GM12878 (cell line): ENCODE measurements at regions not wholly inside any gene's neighbourhood (a gene's known extent, or its start where the extent isn't known, plus 50 kb on each side); places are given as distances from the start of the nearest gene placed in this dataset.

Experiments
- ATAC-seq: fragments of 200-7000 bp; cut with Tn5 transposase; 3 replicates; pipeline ENCODE4 v1.9.1; 2020; ENCODE audit warnings: mild to moderate bottlenecking, moderate library complexity
- BruUV-seq: library from RNA; stranded (reverse); fragments of 400-500 nt; replicated peaks from 2 replicates; lab custom pipeline; 2021; lab: Mats Ljungman, UMichigan
- CTCF ChIA-PET: fragments of 300-600 bp; sonication (Branson Sonifier 250); formaldehyde crosslinking; extraction: SDS; loops from one replicate; lab custom pipeline; 2021; ENCODE audit warnings: inconsistent platforms; lab: Yijun Ruan, JAX
- POLR2A ChIA-PET: fragments of 350-600 bp; formaldehyde crosslinking; extraction: SDS; loops from one replicate; lab custom pipeline; 2021; ENCODE audit warnings: inconsistent platforms; lab: Charles Lee
- RAD21 ChIA-PET: fragments of 300-600 bp; sonication (Branson Sonifier 250); formaldehyde crosslinking; loops from one replicate; lab custom pipeline; 2023; ENCODE audit warnings: antibody characterized with exemption; ENCODE audit not compliant: unreplicated experiment; lab: Charles Lee
- SMC1A ChIA-PET: fragments of 300-600 bp; sonication (Branson Sonifier 250); formaldehyde crosslinking; loops from one replicate; lab custom pipeline; 2023; ENCODE audit not compliant: unreplicated experiment, uncharacterized antibody; lab: Charles Lee
- DNase-seq: peaks from one replicate; pipeline ENCODE4 v3.0.0-alpha.2; 2011; ENCODE audit warnings: low read depth, low spot score
- FAIRE-seq: peaks from 3 replicates; lab custom pipeline; 2011; peaks lifted over from hg19 to GRCh38; lab: Jason Lieb, UNC
- H2AFZ ChIP-seq: 2 replicates; pipeline ENCODE4 v1.6.0; 2011; ENCODE audit warnings: low read depth, low read length, control low read depth; ENCODE audit not compliant: control insufficient read depth
- H3K27ac ChIP-seq: 2 replicates; pipeline ENCODE4 v1.5.1; 2011; ENCODE audit warnings: control low read depth; ENCODE audit not compliant: control insufficient read depth, insufficient read depth
- H3K27me3 ChIP-seq, 2 experiments: replicated peaks in 1 of 2; 2 replicates each; pipeline versions ENCODE4 v1.6.0 to v1.6.1; 2011; ENCODE audit warnings: low read length in 1 of 2; ENCODE audit not compliant: control insufficient read depth in 2 of 2, insufficient read depth in 2 of 2
- H3K36me3 ChIP-seq, 2 experiments: 2 replicates each; pipeline ENCODE4 v1.5.1; 2011; ENCODE audit warnings: low read length in 1 of 2; ENCODE audit not compliant: control insufficient read depth in 2 of 2, insufficient read depth in 2 of 2
- H3K4me1 ChIP-seq: 2 replicates; pipeline ENCODE4 v1.6.1; 2011; ENCODE audit warnings: mild to moderate bottlenecking, low read length, moderate library complexity, mixed read lengths; ENCODE audit not compliant: control insufficient read depth, insufficient read depth
- H3K4me2 ChIP-seq: 2 replicates; pipeline ENCODE4 v1.6.0; 2011; ENCODE audit warnings: control low read depth; ENCODE audit not compliant: control insufficient read depth, insufficient read depth
- H3K4me3 ChIP-seq: fragments of 200-600 bp; sonication (generic); 2 replicates; pipeline ENCODE4 v1.5.1; 2016
- H3K79me2 ChIP-seq: 2 replicates; pipeline ENCODE4 v1.6.0; 2011; ENCODE audit warnings: low read length; ENCODE audit not compliant: control insufficient read depth, insufficient read depth
- H3K9ac ChIP-seq: 2 replicates; pipeline ENCODE4 v1.8.0; 2011; ENCODE audit warnings: low read length, control low read depth, mixed read lengths; ENCODE audit not compliant: control insufficient read depth, insufficient read depth
- H3K9me3 ChIP-seq: replicated peaks from 3 replicates; pipeline ENCODE4 v1.5.1; 2011; ENCODE audit warnings: mild to moderate bottlenecking, low read length; ENCODE audit not compliant: control insufficient read depth, insufficient read depth
- H4K20me1 ChIP-seq: 2 replicates; pipeline ENCODE4 v1.6.0; 2011; ENCODE audit not compliant: control insufficient read depth, insufficient read depth
- BACH1 ChIP-seq: fragments of 450-650 bp; IDR thresholded peaks from 2 replicates; pipeline ENCODE4 v1.6.1; 2017; ENCODE audit warnings: mild to moderate bottlenecking, borderline replicate concordance
- CHD4 ChIP-seq: fragments of 200-600 bp; sonication (generic); IDR thresholded peaks from 2 replicates; pipeline ENCODE4 v1.6.1; 2016; ENCODE audit warnings: mild to moderate bottlenecking
- DPF2 ChIP-seq: fragments of 450-650 bp; IDR thresholded peaks from 2 replicates; pipeline ENCODE4 v1.6.1; 2017; ENCODE audit warnings: mild to moderate bottlenecking
- E4F1 ChIP-seq: fragments of 450-650 bp; IDR thresholded peaks from 2 replicates; pipeline ENCODE4 v1.6.1; 2018; ENCODE audit warnings: borderline replicate concordance, mild to moderate bottlenecking; ENCODE audit not compliant: partially characterized antibody
- ETV6 ChIP-seq, 2 experiments: fragments of 450-650 bp in 1 of 2; IDR thresholded peaks in 1 of 2; conservative IDR thresholded peaks in 1 of 2; 2 replicates each; pipeline ENCODE4 v1.6.1; 2014; ENCODE audit warnings: antibody characterized with exemption in 1 of 2, borderline replicate concordance in 1 of 2, low read depth in 1 of 2, mild to moderate bottlenecking in 1 of 2, moderate library complexity in 1 of 2
- IKZF1 ChIP-seq: fragments of 450-650 bp; conservative IDR thresholded peaks from 2 replicates; pipeline ENCODE4 v1.6.1; 2017; ENCODE audit warnings: antibody characterized with exemption, mild to moderate bottlenecking
- MTA3 ChIP-seq: IDR thresholded peaks from 2 replicates; pipeline ENCODE4 v1.6.1; 2012; ENCODE audit warnings: low read length, inconsistent platforms, borderline replicate concordance
- NBN ChIP-seq: fragments of 450-650 bp; IDR thresholded peaks from 2 replicates; pipeline ENCODE4 v1.6.1; 2016
- RCOR1 ChIP-seq: conservative IDR thresholded peaks from 2 replicates; pipeline ENCODE4 v1.6.1; 2012; ENCODE audit warnings: low read depth, low read length, improper control_type of control experiment
- SREBF1 ChIP-seq: IDR thresholded peaks from 2 replicates; pipeline ENCODE4 v1.6.1; 2012; ENCODE audit warnings: mild to moderate bottlenecking, low read length
- ZNF274 ChIP-seq: IDR thresholded peaks from one replicate; pipeline ENCODE4 v1.8.0; 2011; ENCODE audit not compliant: insufficient read length, insufficient read depth
- WGBS: methylation state at CpG from one replicate; pipeline ENCODE4 v1.1.6; 2016; ENCODE audit warnings: low lambda C conversion rate; ENCODE audit not compliant: insufficient replicate concordance, insufficient coverage; ENCODE audit errors: missing lambda C conversion rate; 5-methylcytosine and 5-hydroxymethylcytosine counted together
- in situ Hi-C: fragments of 300-500 bp; cut with MboI; formaldehyde crosslinking; loops from 9 replicates; pipeline ENCODE4 v1.14.3; 2018; ENCODE audit warnings: mixed read lengths
- intact Hi-C: fragments of 100-400 bp; cut with micrococcal nuclease; formaldehyde crosslinking; loops from one replicate; pipeline ENCODE4 v1.14.2; 2022; ENCODE audit not compliant: unreplicated experiment
- TF ChIP-seq, protein P1 (sequence below): fragments of 450-650 bp; IDR thresholded peaks from 2 replicates; pipeline ENCODE4 v1.6.1; 2017; ENCODE audit warnings: mild to moderate bottlenecking

DNA sequence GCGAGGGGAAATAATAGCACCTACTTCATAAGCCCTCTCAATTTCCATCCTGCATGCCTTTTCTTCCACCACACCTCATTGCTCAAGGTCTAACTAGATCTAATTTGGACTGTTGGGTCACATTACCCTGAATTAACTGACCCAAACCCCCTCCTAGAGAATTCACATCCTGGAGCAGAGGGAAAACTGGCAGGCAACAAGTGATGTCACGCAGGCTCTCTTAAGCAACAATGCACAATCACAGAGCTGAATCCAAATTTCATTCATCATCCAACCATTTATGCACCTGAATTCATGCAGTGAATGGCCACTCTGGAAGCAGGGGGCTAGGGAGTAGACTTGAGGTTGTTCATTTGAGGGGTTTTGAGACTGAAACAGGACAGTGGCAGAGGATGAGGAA lies 107.7 kb upstream of the HUWE1 start (continued):
- TF ChIP-seq, protein P1, sequence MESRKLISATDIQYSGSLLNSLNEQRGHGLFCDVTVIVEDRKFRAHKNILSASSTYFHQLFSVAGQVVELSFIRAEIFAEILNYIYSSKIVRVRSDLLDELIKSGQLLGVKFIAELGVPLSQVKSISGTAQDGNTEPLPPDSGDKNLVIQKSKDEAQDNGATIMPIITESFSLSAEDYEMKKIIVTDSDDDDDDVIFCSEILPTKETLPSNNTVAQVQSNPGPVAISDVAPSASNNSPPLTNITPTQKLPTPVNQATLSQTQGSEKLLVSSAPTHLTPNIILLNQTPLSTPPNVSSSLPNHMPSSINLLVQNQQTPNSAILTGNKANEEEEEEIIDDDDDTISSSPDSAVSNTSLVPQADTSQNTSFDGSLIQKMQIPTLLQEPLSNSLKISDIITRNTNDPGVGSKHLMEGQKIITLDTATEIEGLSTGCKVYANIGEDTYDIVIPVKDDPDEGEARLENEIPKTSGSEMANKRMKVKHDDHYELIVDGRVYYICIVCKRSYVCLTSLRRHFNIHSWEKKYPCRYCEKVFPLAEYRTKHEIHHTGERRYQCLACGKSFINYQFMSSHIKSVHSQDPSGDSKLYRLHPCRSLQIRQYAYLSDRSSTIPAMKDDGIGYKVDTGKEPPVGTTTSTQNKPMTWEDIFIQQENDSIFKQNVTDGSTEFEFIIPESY: no peak
- TF ChIP-seq E4F1: no peak
- TF ChIP-seq CHD4: no peak
- no peak for TF ChIP-seq NBN
- TF ChIP-seq SREBF1: no peak

GRCh38 chrX:53768865-53769264 lies 82.3 kb upstream of the HUWE1 start:
- ATAC-seq (no peak), DNase-seq (no peak), FAIRE-seq (no peak)
- no peaks in the 10 kb centered on the region for H3K4me1 ChIP-seq
- TF ChIP-seq RCOR1 (no peak), ZNF274 (no peak), IKZF1 (no peak), MTA3 (no peak), BACH1 (no peak), ETV6 (conservative IDR thresholded peaks at IDR 0.05 in 1 of 2, IDR thresholded peaks at IDR 0.05 in 1 of 2; ENCODE audit: borderline replicate concordance in 1 of 2, low read depth in 1 of 2) (no peak), DPF2 (no peak)
- ChIA-PET RAD21 (interaction anchor here (0.6 to 2.2 kb wide), 3 partner anchors 8 to 54 kb away, joined by 3 to 10 read pairs (median 4); no protein-coding TSS in a partner anchor), SMC1A (interaction anchor here (0.8 to 2.5 kb wide), 2 partner anchors 54 to 74 kb away, joined by 3 to 7 read pairs; no protein-coding TSS in a partner anchor), POLR2A (interaction anchor here (1.0 to 1.6 kb wide), 2 partner anchors 52 to 85 kb away, joined by 3 read pairs; no protein-coding TSS in a partner anchor), CTCF (no interaction called here)
- H3K27ac ChIP-seq: no peak overlapping the region
- no peak overlapping the region for H3K9ac ChIP-seq
- H3K9me3 ChIP-seq: no peaks in the 10 kb centered on the region
- H3K4me2 ChIP-seq: no peak overlapping the region
- BruUV-seq: no TSS peak
- H3K36me3 ChIP-seq: no peaks in the 10 kb centered on the region
- no peak overlapping the region for H2AFZ ChIP-seq
- in situ Hi-C loops (no loop called here), intact Hi-C loops (loop anchor here (5.0 kb wide), 1 partner anchor 52 kb away; no protein-coding TSS in a partner anchor)
- WGBS: 62% methylated on average over 7 of the region's 7 CpGs
- no peaks in the 10 kb centered on the region for H3K79me2 ChIP-seq
- no peaks in the 10 kb centered on the region for H4K20me1 ChIP-seq
- no peak overlapping the region for H3K4me3 ChIP-seq
- no peaks in the 10 kb centered on the region for H3K27me3 ChIP-seq
